WTC11 (cell line): ENCODE measurements at regions not wholly inside any gene's neighbourhood (a gene's known extent, or its start where the extent isn't known, plus 50 kb on each side); places are given as distances from the start of the nearest gene placed in this dataset.

Source experiments
- ATAC-seq: fragments of 200-7000 bp; cut with Tn5 transposase; 2 replicates; pipeline ENCODE4 v1.10.0; 2021; ENCODE audit warnings: mild to moderate bottlenecking, moderate library complexity
- CTCF ChIA-PET: fragments of 300-600 bp; sonication (Branson Sonifier 250); formaldehyde crosslinking; loops from one replicate; lab custom pipeline; 2021; ENCODE audit warnings: antibody characterized with exemption; lab: Charles Lee
- POLR2A ChIA-PET: fragments of 350-600 bp; sonication (Branson Sonifier 250); formaldehyde crosslinking; loops from one replicate; lab custom pipeline; 2021; ENCODE audit warnings: antibody characterized with exemption; lab: Charles Lee
- DNase-seq: peaks from one replicate; pipeline ENCODE4 v3.0.0; 2021; ENCODE audit warnings: low spot score
- H3K27ac Mint-ChIP-seq: 2 replicates; pipeline ENCODE4 v1.8.0; 2021; ENCODE audit warnings: mixed read lengths
- H3K27me3 Mint-ChIP-seq: 2 replicates; pipeline ENCODE4 v1.8.0; 2021; ENCODE audit warnings: low read depth, mild to moderate bottlenecking, moderate library complexity, mixed read lengths
- H3K36me3 Mint-ChIP-seq: 2 replicates; pipeline ENCODE4 v1.8.0; 2021; ENCODE audit warnings: mixed read lengths
- H3K4me1 Mint-ChIP-seq: 2 replicates; pipeline ENCODE4 v1.8.0; 2022; ENCODE audit warnings: mixed read lengths
- H3K4me3 Mint-ChIP-seq: 2 replicates; pipeline ENCODE4 v1.8.0; 2021; ENCODE audit warnings: mild to moderate bottlenecking, moderate library complexity, mixed read lengths
- H3K9me3 Mint-ChIP-seq: 2 replicates; pipeline ENCODE4 v1.8.0; 2021; ENCODE audit warnings: mixed read lengths
- ATF2 ChIP-seq: sonication (generic); formaldehyde crosslinking; IDR thresholded peaks from 2 replicates; pipeline ENCODE4 v1.8.1; 2022; ENCODE audit warnings: low read depth, missing genetic modification reagents, borderline replicate concordance
- CREM ChIP-seq: sonication (generic); formaldehyde crosslinking; IDR thresholded peaks from 2 replicates; pipeline ENCODE4 v1.8.1; 2022; ENCODE audit warnings: mild to moderate bottlenecking, missing genetic modification reagents, moderate library complexity
- E2F5 ChIP-seq: sonication (generic); formaldehyde crosslinking; IDR thresholded peaks from 2 replicates; pipeline ENCODE4 v1.8.1; 2022; ENCODE audit warnings: mild to moderate bottlenecking, moderate library complexity, missing genetic modification reagents
- EMX1 ChIP-seq: fragments of 250-450 bp; sonication (Bioruptor Pico); IDR thresholded peaks from 2 replicates; pipeline ENCODE4 v1.8.0; 2021; ENCODE audit warnings: mild to moderate bottlenecking
- ERG ChIP-seq: fragments of 250-450 bp; sonication (Bioruptor Pico); IDR thresholded peaks from 2 replicates; pipeline ENCODE4 v1.8.0; 2021; ENCODE audit warnings: mild to moderate bottlenecking
- FOXK1 ChIP-seq: sonication (generic); formaldehyde crosslinking; IDR thresholded peaks from 2 replicates; pipeline ENCODE4 v1.8.0; 2022; ENCODE audit warnings: mild to moderate bottlenecking, moderate library complexity, missing genetic modification reagents
- FOXP1 ChIP-seq: sonication (generic); formaldehyde crosslinking; IDR thresholded peaks from 2 replicates; pipeline ENCODE4 v1.8.0; 2022; ENCODE audit warnings: missing genetic modification reagents, mild to moderate bottlenecking, moderate library complexity, borderline replicate concordance
- JAZF1 ChIP-seq: fragments of 250-450 bp; sonication (Bioruptor Pico); IDR thresholded peaks from 2 replicates; pipeline ENCODE4 v1.9.0; 2021; ENCODE audit warnings: moderate library complexity, mild to moderate bottlenecking, inconsistent platforms
- MXD4 ChIP-seq: fragments of 250-450 bp; sonication (Bioruptor Pico); IDR thresholded peaks from 2 replicates; pipeline ENCODE4 v1.8.0; 2021; ENCODE audit warnings: mild to moderate bottlenecking, moderate library complexity, borderline replicate concordance
- NFATC4 ChIP-seq: fragments of 250-450 bp; sonication (Bioruptor Pico); IDR thresholded peaks from 2 replicates; pipeline ENCODE4 v1.9.0; 2021; ENCODE audit warnings: mild to moderate bottlenecking
- NR1H2 ChIP-seq: sonication (generic); formaldehyde crosslinking; IDR thresholded peaks from 2 replicates; pipeline ENCODE4 v1.9.0; 2021; ENCODE audit warnings: mild to moderate bottlenecking, moderate library complexity, missing genetic modification reagents
- NR3C1 ChIP-seq: sonication (generic); formaldehyde crosslinking; conservative IDR thresholded peaks from 2 replicates; pipeline ENCODE4 v1.8.1; 2023; ENCODE audit warnings: low read depth, mild to moderate bottlenecking, missing genetic modification reagents
- RELA ChIP-seq: sonication (generic); formaldehyde crosslinking; IDR thresholded peaks from 2 replicates; pipeline ENCODE4 v1.8.1; 2022; ENCODE audit warnings: missing genetic modification reagents, mild to moderate bottlenecking, borderline replicate concordance
- SMAD4 ChIP-seq: sonication (generic); formaldehyde crosslinking; IDR thresholded peaks from 2 replicates; pipeline ENCODE4 v1.8.0; 2022; ENCODE audit warnings: mild to moderate bottlenecking, missing genetic modification reagents
- SP1 ChIP-seq: sonication (generic); formaldehyde crosslinking; conservative IDR thresholded peaks from 2 replicates; pipeline ENCODE4 v1.8.1; 2022; ENCODE audit warnings: missing genetic modification reagents
- TEAD1 ChIP-seq: sonication (generic); formaldehyde crosslinking; IDR thresholded peaks from 2 replicates; pipeline ENCODE4 v1.8.0; 2022; ENCODE audit warnings: mild to moderate bottlenecking, missing genetic modification reagents
- TEAD4 ChIP-seq: sonication (generic); formaldehyde crosslinking; IDR thresholded peaks from 2 replicates; pipeline ENCODE4 v1.8.0; 2022; ENCODE audit warnings: mild to moderate bottlenecking, missing genetic modification reagents
- ZNF121 ChIP-seq: sonication (generic); formaldehyde crosslinking; IDR thresholded peaks from 2 replicates; pipeline ENCODE4 v1.8.0; 2023; ENCODE audit warnings: missing genetic modification reagents
- ZNF232 ChIP-seq: sonication (generic); formaldehyde crosslinking; IDR thresholded peaks from 2 replicates; pipeline ENCODE4 v1.8.0; 2022; ENCODE audit warnings: mild to moderate bottlenecking, missing genetic modification reagents
- ZNF416 ChIP-seq: fragments of 250-450 bp; sonication (Bioruptor Pico); IDR thresholded peaks from 2 replicates; pipeline ENCODE4 v1.9.0; 2021; ENCODE audit warnings: mild to moderate bottlenecking, inconsistent platforms
- TF ChIP-seq, protein P1 (sequence below): sonication (generic); formaldehyde crosslinking; IDR thresholded peaks from 2 replicates; pipeline ENCODE4 v1.8.1; 2022; ENCODE audit warnings: mild to moderate bottlenecking, missing genetic modification reagents, moderate library complexity, borderline replicate concordance
- TF ChIP-seq, protein P2 (sequence below): fragments of 250-450 bp; sonication (Bioruptor Pico); IDR thresholded peaks from 2 replicates; pipeline ENCODE4 v1.9.0; 2021; ENCODE audit warnings: mild to moderate bottlenecking
- TF ChIP-seq, protein P3 (sequence below): sonication (generic); formaldehyde crosslinking; IDR thresholded peaks from 2 replicates; pipeline ENCODE4 v1.8.0; 2022; ENCODE audit warnings: missing genetic modification reagents
- TF ChIP-seq, protein P4 (sequence below): sonication (generic); formaldehyde crosslinking; IDR thresholded peaks from 2 replicates; pipeline ENCODE4 v1.8.1; 2023; ENCODE audit warnings: mild to moderate bottlenecking, missing genetic modification reagents, moderate library complexity

- Mint-ChIP-seq H3K36me3 (no peaks in the 10 kb centered on the region; the same call in 1 of the 2 replicates), H3K4me3 (no peak overlapping the region), H3K27ac (peak overlapping the region; percentile 53; the same call in 1 of the 2 replicates), H3K4me1 (peaks cover 35% of the 10 kb centered on the region), H3K27me3 (no peaks in the 10 kb centered on the region), H3K9me3 (no peaks in the 10 kb centered on the region)
- TF ChIP-seq ERG (CRISPR knock-in tag) (no peak), JAZF1 (no peak), SP1 (CRISPR knock-in tag) (no peak), CREM (CRISPR knock-in tag) (no peak), MXD4 (CRISPR knock-in tag) (no peak), E2F5 (CRISPR knock-in tag) (no peak), EMX1 (CRISPR knock-in tag) (no peak), ATF2 (CRISPR knock-in tag) (no peak), FOXK1 (no peak)
- TF ChIP-seq, protein P1, sequence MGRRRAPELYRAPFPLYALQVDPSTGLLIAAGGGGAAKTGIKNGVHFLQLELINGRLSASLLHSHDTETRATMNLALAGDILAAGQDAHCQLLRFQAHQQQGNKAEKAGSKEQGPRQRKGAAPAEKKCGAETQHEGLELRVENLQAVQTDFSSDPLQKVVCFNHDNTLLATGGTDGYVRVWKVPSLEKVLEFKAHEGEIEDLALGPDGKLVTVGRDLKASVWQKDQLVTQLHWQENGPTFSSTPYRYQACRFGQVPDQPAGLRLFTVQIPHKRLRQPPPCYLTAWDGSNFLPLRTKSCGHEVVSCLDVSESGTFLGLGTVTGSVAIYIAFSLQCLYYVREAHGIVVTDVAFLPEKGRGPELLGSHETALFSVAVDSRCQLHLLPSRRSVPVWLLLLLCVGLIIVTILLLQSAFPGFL (CRISPR knock-in tag): no peak
- TF ChIP-seq, protein P2, sequence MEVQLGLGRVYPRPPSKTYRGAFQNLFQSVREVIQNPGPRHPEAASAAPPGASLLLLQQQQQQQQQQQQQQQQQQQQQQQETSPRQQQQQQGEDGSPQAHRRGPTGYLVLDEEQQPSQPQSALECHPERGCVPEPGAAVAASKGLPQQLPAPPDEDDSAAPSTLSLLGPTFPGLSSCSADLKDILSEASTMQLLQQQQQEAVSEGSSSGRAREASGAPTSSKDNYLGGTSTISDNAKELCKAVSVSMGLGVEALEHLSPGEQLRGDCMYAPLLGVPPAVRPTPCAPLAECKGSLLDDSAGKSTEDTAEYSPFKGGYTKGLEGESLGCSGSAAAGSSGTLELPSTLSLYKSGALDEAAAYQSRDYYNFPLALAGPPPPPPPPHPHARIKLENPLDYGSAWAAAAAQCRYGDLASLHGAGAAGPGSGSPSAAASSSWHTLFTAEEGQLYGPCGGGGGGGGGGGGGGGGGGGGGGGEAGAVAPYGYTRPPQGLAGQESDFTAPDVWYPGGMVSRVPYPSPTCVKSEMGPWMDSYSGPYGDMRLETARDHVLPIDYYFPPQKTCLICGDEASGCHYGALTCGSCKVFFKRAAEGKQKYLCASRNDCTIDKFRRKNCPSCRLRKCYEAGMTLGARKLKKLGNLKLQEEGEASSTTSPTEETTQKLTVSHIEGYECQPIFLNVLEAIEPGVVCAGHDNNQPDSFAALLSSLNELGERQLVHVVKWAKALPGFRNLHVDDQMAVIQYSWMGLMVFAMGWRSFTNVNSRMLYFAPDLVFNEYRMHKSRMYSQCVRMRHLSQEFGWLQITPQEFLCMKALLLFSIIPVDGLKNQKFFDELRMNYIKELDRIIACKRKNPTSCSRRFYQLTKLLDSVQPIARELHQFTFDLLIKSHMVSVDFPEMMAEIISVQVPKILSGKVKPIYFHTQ (CRISPR knock-in tag): no peak
- ATAC-seq: no peak
- ChIA-PET POLR2A (no interaction called here), CTCF (no interaction called here)
- DNase-seq: no peak
Observed at GRCh38 chr6:21999012-21999528, 297.8 kb downstream of the PRL start.

- ATAC-seq (no peak), DNase-seq (no peak)
- POLR2A ChIA-PET: no interaction called here
- Mint-ChIP-seq H3K4me1 (peaks cover 35% of the 10 kb centered on the region), H3K27ac (0 out of 2 replicates have a peak overlapping the region, but pooled peaks have one; percentile 53), H3K27me3 (no peaks in the 10 kb centered on the region), H3K36me3 (peaks cover 2% of the 10 kb centered on the region; the same call in 1 of the 2 replicates), H3K4me3 (no peak overlapping the region), H3K9me3 (no peaks in the 10 kb centered on the region)
- CTCF ChIA-PET: no interaction called here
- TF ChIP-seq TEAD4 (CRISPR knock-in tag) (no peak), NR1H2 (CRISPR knock-in tag) (no peak), NFATC4 (CRISPR knock-in tag) (no peak), RELA (CRISPR knock-in tag) (no peak), SMAD4 (CRISPR knock-in tag) (no peak), ZNF121 (CRISPR knock-in tag) (no peak), TEAD1 (CRISPR knock-in tag) (no peak), ZNF232 (CRISPR knock-in tag) (no peak), FOXP1 (CRISPR knock-in tag) (no peak), ZNF416 (CRISPR knock-in tag) (no peak), NR3C1 (no peak)
- TF ChIP-seq, protein P3, sequence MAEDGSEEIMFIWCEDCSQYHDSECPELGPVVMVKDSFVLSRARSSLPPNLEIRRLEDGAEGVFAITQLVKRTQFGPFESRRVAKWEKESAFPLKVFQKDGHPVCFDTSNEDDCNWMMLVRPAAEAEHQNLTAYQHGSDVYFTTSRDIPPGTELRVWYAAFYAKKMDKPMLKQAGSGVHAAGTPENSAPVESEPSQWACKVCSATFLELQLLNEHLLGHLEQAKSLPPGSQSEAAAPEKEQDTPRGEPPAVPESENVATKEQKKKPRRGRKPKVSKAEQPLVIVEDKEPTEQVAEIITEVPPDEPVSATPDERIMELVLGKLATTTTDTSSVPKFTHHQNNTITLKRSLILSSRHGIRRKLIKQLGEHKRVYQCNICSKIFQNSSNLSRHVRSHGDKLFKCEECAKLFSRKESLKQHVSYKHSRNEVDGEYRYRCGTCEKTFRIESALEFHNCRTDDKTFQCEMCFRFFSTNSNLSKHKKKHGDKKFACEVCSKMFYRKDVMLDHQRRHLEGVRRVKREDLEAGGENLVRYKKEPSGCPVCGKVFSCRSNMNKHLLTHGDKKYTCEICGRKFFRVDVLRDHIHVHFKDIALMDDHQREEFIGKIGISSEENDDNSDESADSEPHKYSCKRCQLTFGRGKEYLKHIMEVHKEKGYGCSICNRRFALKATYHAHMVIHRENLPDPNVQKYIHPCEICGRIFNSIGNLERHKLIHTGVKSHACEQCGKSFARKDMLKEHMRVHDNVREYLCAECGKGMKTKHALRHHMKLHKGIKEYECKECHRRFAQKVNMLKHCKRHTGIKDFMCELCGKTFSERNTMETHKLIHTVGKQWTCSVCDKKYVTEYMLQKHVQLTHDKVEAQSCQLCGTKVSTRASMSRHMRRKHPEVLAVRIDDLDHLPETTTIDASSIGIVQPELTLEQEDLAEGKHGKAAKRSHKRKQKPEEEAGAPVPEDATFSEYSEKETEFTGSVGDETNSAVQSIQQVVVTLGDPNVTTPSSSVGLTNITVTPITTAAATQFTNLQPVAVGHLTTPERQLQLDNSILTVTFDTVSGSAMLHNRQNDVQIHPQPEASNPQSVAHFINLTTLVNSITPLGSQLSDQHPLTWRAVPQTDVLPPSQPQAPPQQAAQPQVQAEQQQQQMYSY: no peak
- TF ChIP-seq, protein P4, sequence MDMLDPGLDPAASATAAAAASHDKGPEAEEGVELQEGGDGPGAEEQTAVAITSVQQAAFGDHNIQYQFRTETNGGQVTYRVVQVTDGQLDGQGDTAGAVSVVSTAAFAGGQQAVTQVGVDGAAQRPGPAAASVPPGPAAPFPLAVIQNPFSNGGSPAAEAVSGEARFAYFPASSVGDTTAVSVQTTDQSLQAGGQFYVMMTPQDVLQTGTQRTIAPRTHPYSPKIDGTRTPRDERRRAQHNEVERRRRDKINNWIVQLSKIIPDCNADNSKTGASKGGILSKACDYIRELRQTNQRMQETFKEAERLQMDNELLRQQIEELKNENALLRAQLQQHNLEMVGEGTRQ (CRISPR knock-in tag): no peak
Observed at GRCh38 chr6:21999741-22000140, 297.1 kb downstream of the PRL start.
